ENCODE measurements at regions not wholly inside any gene's neighbourhood (a gene's known extent, or its start where the extent isn't known, plus 50 kb on each side); places are given as distances from the start of the nearest gene placed in this dataset.
"Not testable (repeated sequence)": the region's sequence is repeated elsewhere in the genome, so short reads cannot be mapped to it uniquely, and the experiment has no call there.

GRCh38 chr1:192905049-192905448, 96.2 kb downstream of the RGS2 start:
- no peak for DNase-seq (ENCODE audit: low spot score)

DNA sequence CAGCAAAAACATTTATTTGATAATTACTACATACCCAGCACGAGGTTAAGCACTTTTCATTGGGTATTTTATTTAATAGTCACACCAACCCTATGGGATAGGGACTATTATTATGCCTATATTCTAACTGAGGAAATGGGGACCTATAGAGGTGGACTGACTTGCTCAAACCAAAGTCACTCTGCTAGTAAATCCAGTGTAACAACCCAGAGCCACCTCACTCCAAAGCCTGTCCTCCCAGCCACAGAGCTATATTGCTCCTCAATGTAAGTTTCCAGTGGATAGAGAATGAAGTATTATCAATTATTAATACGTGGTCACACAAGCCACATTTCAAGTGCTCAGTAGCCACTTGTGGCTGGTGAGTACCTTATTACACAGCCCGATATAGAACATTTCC, 97.5 kb downstream of the RGS2 start:
- no peak for DNase-seq (ENCODE audit: low spot score)

DNA sequence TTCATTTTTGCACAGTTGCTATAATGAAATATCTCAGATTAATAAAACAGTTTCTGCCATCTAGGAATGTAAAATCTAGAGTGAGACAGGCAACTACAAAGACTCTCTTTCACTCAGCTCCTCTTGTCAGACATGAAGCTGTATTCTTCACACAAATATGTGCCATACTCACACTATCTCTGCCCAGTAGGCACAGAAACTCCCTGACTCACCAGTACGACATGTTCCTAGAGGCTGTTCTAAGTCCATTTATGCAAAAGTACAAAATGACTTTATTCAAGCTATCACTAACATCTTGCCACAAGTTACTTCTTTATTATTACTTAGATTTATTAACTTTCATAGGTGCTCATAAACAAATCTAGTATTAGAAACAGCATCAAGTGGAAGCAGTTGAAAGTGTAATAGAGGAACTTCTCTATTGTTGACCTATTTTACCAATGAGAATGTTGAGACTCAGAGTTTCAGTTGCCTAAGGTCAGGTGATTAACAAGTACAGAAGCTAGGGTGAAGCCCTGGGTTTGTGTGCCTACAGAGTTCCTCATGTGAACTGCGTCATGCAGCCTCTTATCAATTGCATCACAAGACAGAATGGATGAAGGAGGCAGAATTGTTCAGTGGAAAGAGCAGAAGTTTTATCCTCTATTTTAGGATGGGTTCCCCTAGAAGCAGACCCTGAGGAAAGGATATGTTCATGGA, 98.9 kb downstream of the RGS2 start:
- DNase-seq (ENCODE audit: low spot score) = no peak

GRCh38 chr1:192911896-192912656, 103.2 kb downstream of the RGS2 start:
- not testable (repeated sequence) for DNase-seq (ENCODE audit: low spot score)

GRCh38 chr1:192913683-192914082, 104.8 kb downstream of the RGS2 start:
- DNase-seq (ENCODE audit: low spot score) = no peak

- DNase-seq (ENCODE audit: low spot score) = no peak
Observed at GRCh38 chr1:192914092-192914491, 105.3 kb downstream of the RGS2 start.

DNA sequence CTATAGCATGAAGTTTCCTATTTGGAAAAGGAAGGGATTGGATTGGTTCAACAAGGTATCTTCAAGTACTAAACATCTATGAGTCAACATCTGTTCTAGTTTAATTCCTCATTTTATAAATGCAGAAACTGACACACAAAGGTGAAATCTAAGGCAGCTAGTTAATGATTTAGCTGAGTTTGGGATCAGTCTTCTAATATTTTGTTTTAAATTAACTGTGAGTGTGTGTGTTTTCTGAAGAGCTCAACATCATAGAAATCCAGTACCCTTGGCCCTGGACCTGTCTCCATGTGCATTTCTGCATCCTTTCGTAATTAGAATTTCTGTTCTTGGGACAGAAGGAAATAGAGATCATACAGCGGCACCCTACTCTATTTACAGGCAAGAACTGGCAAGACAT, 105.9 kb downstream of the RGS2 start:
- DNase-seq (ENCODE audit: low spot score) = no peak

- no peak for DNase-seq (ENCODE audit: low spot score)
Observed at GRCh38 chr1:192916021-192916420, 107.2 kb downstream of the RGS2 start.

- no peak for DNase-seq (ENCODE audit: low spot score)
Observed at GRCh38 chr1:192918259-192918658, 109.4 kb downstream of the RGS2 start.

- DNase-seq (ENCODE audit: low spot score) = no peak
Observed at GRCh38 chr1:192920412-192920811, 111.6 kb downstream of the RGS2 start.

GRCh38 chr1:192925609-192926008, 116.8 kb downstream of the RGS2 start:
- DNase-seq (ENCODE audit: low spot score) = no peak

DNA sequence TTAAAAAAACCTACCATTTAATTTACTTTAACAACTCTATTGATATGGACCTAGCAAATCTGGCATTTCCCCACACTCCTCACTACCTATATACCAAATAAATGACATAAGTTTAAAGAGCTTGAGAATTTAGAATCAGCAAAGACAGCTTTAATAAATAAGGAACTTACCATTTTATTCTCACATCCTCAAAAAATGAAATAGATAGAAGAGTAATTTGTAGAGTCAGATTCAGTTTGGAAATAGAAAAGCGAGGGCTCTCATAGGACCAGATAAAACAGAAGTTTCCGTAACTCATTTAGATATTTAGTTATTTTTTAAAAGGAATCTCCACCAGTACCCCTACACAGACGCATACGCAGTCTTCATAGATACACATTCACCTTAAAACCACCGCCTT, 117.9 kb downstream of the RGS2 start:
- no peak for DNase-seq (ENCODE audit: low spot score)

DNA sequence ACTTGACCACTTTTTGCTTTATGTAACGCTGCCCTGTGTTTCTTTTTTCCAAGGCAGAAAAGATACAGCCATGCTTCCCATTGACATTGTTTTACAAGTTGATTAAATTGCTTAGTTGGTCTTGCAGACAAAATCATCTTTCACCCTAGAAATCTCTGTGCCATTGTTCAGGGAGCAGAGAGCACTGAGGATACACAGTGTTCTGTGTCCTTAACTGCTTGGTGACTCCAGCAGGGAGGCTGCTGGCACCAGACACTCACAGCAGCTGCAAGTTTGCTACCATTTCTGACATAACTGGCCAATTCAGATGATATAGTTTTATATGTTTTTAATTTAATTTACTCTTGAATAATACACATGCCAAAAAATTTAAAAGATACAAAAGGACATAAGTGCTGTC, 118.7 kb downstream of the RGS2 start:
- DNase-seq (ENCODE audit: low spot score) = no peak

- DNase-seq (ENCODE audit: low spot score) = no peak
Observed at GRCh38 chr1:192929597-192929996, 120.8 kb downstream of the RGS2 start.

- DNase-seq (ENCODE audit: low spot score) = no peak
Observed at GRCh38 chr1:192933744-192934143, 124.9 kb downstream of the RGS2 start.

DNA sequence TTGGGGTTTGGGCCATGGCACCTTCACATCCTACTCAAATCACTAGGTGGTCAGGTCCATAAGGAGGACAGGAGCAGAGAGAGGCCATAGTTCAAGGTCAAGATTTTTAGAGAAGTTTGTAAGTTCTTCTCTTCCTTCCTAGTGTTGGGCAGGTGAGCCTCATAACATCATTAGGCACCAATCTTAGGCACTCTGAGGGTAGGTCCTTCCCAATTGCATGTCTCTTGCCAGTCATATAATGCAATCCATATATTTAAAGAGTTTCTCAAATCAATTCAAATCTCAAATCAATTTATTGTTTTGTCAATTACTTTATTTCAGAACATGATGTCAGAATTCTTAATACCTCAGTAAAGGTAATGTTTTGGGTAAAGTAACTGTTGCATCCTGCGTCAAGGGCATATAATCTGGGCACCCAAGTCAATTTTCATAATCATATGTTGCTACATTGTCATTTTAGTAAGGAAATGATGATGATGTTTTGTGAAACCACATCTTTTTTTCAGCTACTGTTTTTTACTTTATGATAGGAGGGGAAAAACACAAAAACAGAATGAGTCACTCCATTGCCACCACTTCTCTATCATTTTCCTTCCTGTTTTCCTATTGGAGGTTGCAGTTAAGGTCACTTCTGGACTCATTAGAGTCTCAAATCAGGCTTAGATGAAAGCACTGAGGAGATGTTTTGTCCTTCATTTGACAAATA, 122.7 kb downstream of the UCHL5 start:
- no peak for DNase-seq (ENCODE audit: low spot score)

DNA sequence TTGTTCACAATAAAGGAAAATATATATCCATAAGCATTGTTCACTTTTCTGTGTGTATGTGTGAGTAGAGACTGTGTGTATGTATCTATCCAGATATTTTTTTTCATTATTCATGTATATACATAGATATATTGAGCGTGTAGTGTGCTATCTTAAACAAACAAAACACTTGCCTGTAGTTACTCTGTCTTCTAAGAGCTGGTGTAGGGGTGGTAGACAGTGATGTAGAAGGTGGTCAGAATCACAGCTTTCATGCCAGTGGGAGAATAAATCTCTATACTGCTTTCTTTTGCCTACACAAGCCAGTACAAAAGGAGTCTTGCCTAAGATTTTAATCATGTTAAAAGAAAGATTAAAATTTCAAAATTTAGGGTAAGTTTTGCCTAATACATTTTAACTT, 122.0 kb downstream of the UCHL5 start:
- DNase-seq (ENCODE audit: low spot score) = no peak

GRCh38 chr1:192939440-192939839, 119.7 kb downstream of the UCHL5 start:
- DNase-seq (ENCODE audit: low spot score) = no peak

GRCh38 chr1:192940658-192941057, 118.5 kb downstream of the UCHL5 start:
- no peak for DNase-seq (ENCODE audit: low spot score)

DNA sequence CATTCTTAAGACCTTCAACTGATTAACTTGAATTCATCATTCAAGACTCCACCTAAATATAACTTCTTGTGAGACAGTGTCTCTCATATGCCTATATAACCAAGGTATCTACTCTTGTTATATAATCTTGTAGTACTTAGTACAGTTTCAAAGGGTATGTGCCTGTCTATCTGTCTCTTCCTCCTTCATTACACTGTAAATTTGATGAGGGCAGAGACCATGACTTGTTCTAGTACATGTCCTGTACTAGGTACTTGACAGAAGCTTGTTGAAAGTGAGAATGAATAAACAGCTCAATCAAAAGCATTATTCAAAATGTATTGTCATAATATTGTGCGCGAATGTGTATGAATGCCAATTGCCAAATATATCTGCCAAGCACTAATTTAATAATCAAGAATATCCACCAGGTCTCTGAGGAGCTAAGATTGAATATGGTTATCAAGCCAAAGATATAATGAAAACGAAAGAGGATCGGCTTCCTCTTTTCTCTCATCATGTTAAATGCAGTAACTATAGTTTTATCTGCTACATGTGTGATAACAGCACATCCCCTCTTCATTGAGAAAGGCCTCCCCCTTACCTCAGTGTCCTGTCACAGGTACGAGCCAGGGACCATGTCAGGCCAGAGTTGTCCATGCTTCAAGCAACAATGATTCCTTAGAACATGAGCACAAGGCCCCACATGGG, 117.3 kb downstream of the UCHL5 start:
- no peak for DNase-seq (ENCODE audit: low spot score)

DNA sequence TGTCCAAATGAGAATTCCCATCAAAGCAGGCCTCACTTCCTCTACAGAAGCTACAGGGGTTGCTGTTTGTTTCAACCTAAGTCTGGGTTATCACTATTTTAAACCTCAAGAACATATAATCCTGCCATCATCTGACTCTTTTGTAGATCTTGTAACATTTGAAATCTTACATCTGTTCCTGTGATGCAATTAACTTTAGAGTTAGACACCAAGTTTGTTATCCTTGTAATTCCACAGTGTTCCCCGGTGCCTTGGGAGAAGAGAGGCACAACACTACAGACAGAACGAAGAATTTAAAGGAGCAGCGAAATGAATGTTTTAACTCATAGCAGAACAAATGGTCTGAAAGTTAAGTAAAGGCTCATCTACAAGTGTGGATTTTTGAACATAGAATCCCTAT, 116.1 kb downstream of the UCHL5 start:
- no peak for DNase-seq (ENCODE audit: low spot score)

- DNase-seq (ENCODE audit: low spot score) = no peak
Observed at GRCh38 chr1:192943522-192943921, 115.6 kb downstream of the UCHL5 start.
